Esophagus squamous epithelium (tissue), 4 donors: ENCODE measurements at regions not wholly inside any gene's neighbourhood (a gene's known extent, or its start where the extent isn't known, plus 50 kb on each side); places are given as distances from the start of the nearest gene placed in this dataset.

Experiments
- CTCF ChIP-seq, 6 experiments: fragments of 450-650 bp in 4 of 6; fragments of 200-600 bp in 2 of 6; sonication (generic) in 2 of 6; IDR thresholded peaks; one replicate each; pipeline ENCODE4 v1.5.1; 2016 to 2019; ENCODE audit warnings: antibody characterized with exemption in 6 of 6, mild to moderate bottlenecking in 4 of 6, moderate library complexity in 4 of 6
- POLR2A ChIP-seq, 4 donors: fragments of 450-650 bp; IDR thresholded peaks; one replicate each; pipeline ENCODE4 v1.6.1; 2017; ENCODE audit warnings: antibody characterized with exemption in 4 of 4, mild to moderate bottlenecking in 4 of 4, moderate library complexity in 3 of 4

- TF ChIP-seq CTCF (IDR thresholded peaks at IDR 0.05) = no peak
- no peak for TF ChIP-seq POLR2A (IDR thresholded peaks at IDR 0.05)
These were observed 193.8 kb upstream of the ACTBL2 start for GRCh38 chr5:57676222-57677098.
